DND-41 (cell line): ENCODE measurements at regions not wholly inside any gene's neighbourhood (a gene's known extent, or its start where the extent isn't known, plus 50 kb on each side); places are given as distances from the start of the nearest gene placed in this dataset.

Experiments
- ATAC-seq: fragments of 200-7000 bp; cut with Tn5 transposase; 3 replicates; pipeline ENCODE4 v1.9.1; 2021; ENCODE audit warnings: low read depth; ENCODE audit not compliant: insufficient read depth
- DNase-seq: peaks from one replicate; pipeline ENCODE4 v3.0.0-alpha.2; 2020
- H2AFZ ChIP-seq: 2 replicates; pipeline ENCODE4 v1.6.0; 2012; ENCODE audit warnings: low read depth, low read length
- H3K27ac ChIP-seq: 2 replicates; pipeline ENCODE4 v1.5.1; 2012; ENCODE audit warnings: low read length, inconsistent platforms
- H3K27me3 ChIP-seq: fragments of 200-600 bp; sonication (generic); 2 replicates; pipeline ENCODE4 v1.6.0; 2012; ENCODE audit warnings: low read length, mild to moderate bottlenecking, inconsistent platforms; ENCODE audit not compliant: insufficient read depth, poor library complexity
- H3K36me3 ChIP-seq: 2 replicates; pipeline ENCODE4 v1.5.1; 2012; ENCODE audit warnings: low read length, inconsistent platforms; ENCODE audit not compliant: insufficient read depth
- H3K4me1 ChIP-seq: 2 replicates; pipeline ENCODE4 v1.5.1; 2012; ENCODE audit warnings: mild to moderate bottlenecking, low read length; ENCODE audit not compliant: insufficient read depth
- H3K4me2 ChIP-seq: 2 replicates; pipeline ENCODE4 v1.6.0; 2012; ENCODE audit warnings: mild to moderate bottlenecking, moderate library complexity, low read length, inconsistent platforms; ENCODE audit not compliant: insufficient read depth
- H3K4me3 ChIP-seq, 2 experiments: fragments of 200-600 bp in 1 of 2; shearing (Covaris generic) in 1 of 2; 2 replicates each; pipeline ENCODE4 v1.5.1; 2012 to 2016; ENCODE audit warnings: inconsistent platforms in 2 of 2, low read length in 2 of 2, mild to moderate bottlenecking in 2 of 2, low read depth in 1 of 2, moderate library complexity in 1 of 2
- H3K79me2 ChIP-seq: 2 replicates; pipeline ENCODE4 v1.6.0; 2012; ENCODE audit warnings: low read length, inconsistent platforms; ENCODE audit not compliant: insufficient read depth
- H3K9ac ChIP-seq: 2 replicates; pipeline ENCODE4 v1.6.0; 2012; ENCODE audit warnings: low read depth, mild to moderate bottlenecking, inconsistent platforms, low read length, moderate library complexity
- H3K9me3 ChIP-seq: 2 replicates; pipeline ENCODE4 v1.5.1; 2012; ENCODE audit warnings: low read length, moderate library complexity, mild to moderate bottlenecking, inconsistent platforms; ENCODE audit not compliant: insufficient read depth, severe bottlenecking
- H4K20me1 ChIP-seq: 2 replicates; pipeline ENCODE4 v1.6.0; 2012; ENCODE audit warnings: low read length; ENCODE audit not compliant: insufficient read depth
- EZH2 ChIP-seq: IDR thresholded peaks from 3 replicates; pipeline ENCODE4 v1.6.1; 2012; ENCODE audit warnings: borderline replicate concordance, low read depth, mild to moderate bottlenecking, moderate library complexity, low read length, inconsistent platforms; ENCODE audit not compliant: severe bottlenecking
- TF ChIP-seq, protein P1 (sequence below): IDR thresholded peaks from 2 replicates; pipeline ENCODE4 v1.5.1; 2012; ENCODE audit warnings: borderline replicate concordance, low read length, moderate library complexity, mild to moderate bottlenecking; ENCODE audit not compliant: poor library complexity, severe bottlenecking; ENCODE audit errors: extremely low read depth

- TF ChIP-seq, protein P1, sequence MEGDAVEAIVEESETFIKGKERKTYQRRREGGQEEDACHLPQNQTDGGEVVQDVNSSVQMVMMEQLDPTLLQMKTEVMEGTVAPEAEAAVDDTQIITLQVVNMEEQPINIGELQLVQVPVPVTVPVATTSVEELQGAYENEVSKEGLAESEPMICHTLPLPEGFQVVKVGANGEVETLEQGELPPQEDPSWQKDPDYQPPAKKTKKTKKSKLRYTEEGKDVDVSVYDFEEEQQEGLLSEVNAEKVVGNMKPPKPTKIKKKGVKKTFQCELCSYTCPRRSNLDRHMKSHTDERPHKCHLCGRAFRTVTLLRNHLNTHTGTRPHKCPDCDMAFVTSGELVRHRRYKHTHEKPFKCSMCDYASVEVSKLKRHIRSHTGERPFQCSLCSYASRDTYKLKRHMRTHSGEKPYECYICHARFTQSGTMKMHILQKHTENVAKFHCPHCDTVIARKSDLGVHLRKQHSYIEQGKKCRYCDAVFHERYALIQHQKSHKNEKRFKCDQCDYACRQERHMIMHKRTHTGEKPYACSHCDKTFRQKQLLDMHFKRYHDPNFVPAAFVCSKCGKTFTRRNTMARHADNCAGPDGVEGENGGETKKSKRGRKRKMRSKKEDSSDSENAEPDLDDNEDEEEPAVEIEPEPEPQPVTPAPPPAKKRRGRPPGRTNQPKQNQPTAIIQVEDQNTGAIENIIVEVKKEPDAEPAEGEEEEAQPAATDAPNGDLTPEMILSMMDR: no peak
- TF ChIP-seq EZH2: no peak
- Histone ChIP-seq H3K4me2 (no peak overlapping the region), H3K79me2 (no peaks in the 10 kb centered on the region), H3K4me3 (no peak overlapping the region), H3K4me1 (no peaks in the 10 kb centered on the region), H3K36me3 (no peaks in the 10 kb centered on the region), H4K20me1 (no peaks in the 10 kb centered on the region), H3K27me3 (no peaks in the 10 kb centered on the region), H3K9ac (no peak overlapping the region), H3K9me3 (no peaks in the 10 kb centered on the region), H2AFZ (no peak overlapping the region), H3K27ac (no peak overlapping the region)
- ATAC-seq (no peak), DNase-seq (no peak)
Measured at GRCh38 chr9:108698801-108699200, 157.0 kb downstream of the ACTL7B start.

- H3K9ac ChIP-seq: no peak overlapping the region
- H3K4me2 ChIP-seq: no peak overlapping the region
- H4K20me1 ChIP-seq: no peaks in the 10 kb centered on the region
- no peak overlapping the region for H3K4me3 ChIP-seq
- TF ChIP-seq, protein P1: no peak
- no peak for TF ChIP-seq EZH2
- H2AFZ ChIP-seq: no peak overlapping the region
- no peaks in the 10 kb centered on the region for H3K4me1 ChIP-seq
- no peak overlapping the region for H3K27ac ChIP-seq
- no peaks in the 10 kb centered on the region for H3K9me3 ChIP-seq
- H3K36me3 ChIP-seq: no peaks in the 10 kb centered on the region
- no peaks in the 10 kb centered on the region for H3K27me3 ChIP-seq
- no peak for ATAC-seq
- H3K79me2 ChIP-seq: no peaks in the 10 kb centered on the region
- DNase-seq: no peak
Measured at GRCh38 chr9:108698231-108698630, 157.6 kb downstream of the ACTL7B start.

DNA sequence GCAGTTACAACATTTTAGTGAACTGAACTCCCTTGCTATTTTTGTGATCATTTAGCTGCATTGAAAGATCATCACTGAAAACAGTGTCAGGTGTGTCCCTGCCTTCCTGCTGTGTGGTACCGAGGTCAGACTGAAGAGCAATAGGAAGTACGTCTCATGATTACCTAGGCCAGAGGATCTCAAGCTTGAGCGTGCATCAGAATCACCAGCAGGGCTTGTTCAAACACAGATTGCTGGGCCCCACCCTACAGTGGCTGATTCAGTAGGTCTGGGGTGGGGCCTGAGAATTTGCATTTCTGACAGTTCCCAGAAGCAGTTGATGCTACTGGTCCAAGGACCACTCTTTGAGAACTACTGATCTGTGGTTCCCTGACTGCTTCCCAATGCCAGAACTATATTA lies 159.6 kb downstream of the ACTL7B start:
- H3K9ac ChIP-seq: no peak overlapping the region
- TF ChIP-seq, protein P1: no peak
- TF ChIP-seq EZH2: no peak
- DNase-seq: no peak

GRCh38 chr9:108694170-108694569 lies 161.6 kb downstream of the ACTL7B start:
- Histone ChIP-seq H2AFZ (no peak overlapping the region), H3K4me3 (no peak overlapping the region), H3K9ac (no peak overlapping the region), H3K79me2 (no peaks in the 10 kb centered on the region), H4K20me1 (no peaks in the 10 kb centered on the region), H3K27ac (no peak overlapping the region), H3K4me2 (no peak overlapping the region), H3K4me1 (no peaks in the 10 kb centered on the region), H3K27me3 (no peaks in the 10 kb centered on the region), H3K36me3 (no peaks in the 10 kb centered on the region), H3K9me3 (no peaks in the 10 kb centered on the region)
- TF ChIP-seq, protein P1: no peak
- no peak for TF ChIP-seq EZH2
- DNase-seq (no peak), ATAC-seq (no peak)

More for the DNA sequence above, 159.6 kb downstream of the ACTL7B start:
- no peak overlapping the region for H3K27ac ChIP-seq
- H3K79me2 ChIP-seq: no peaks in the 10 kb centered on the region
- no peak for ATAC-seq
- H3K9me3 ChIP-seq: no peaks in the 10 kb centered on the region
- no peaks in the 10 kb centered on the region for H3K4me1 ChIP-seq
- no peaks in the 10 kb centered on the region for H4K20me1 ChIP-seq
- no peaks in the 10 kb centered on the region for H3K36me3 ChIP-seq
- no peaks in the 10 kb centered on the region for H3K27me3 ChIP-seq
- H3K4me2 ChIP-seq: no peak overlapping the region
- no peak overlapping the region for H2AFZ ChIP-seq
- no peak overlapping the region for H3K4me3 ChIP-seq
